TTC549 (cell line): ENCODE measurements at regions not wholly inside any gene's neighbourhood (a gene's known extent, or its start where the extent isn't known, plus 50 kb on each side); places are given as distances from the start of the nearest gene placed in this dataset.

Source experiments
- FAIRE-seq: peaks from 2 replicates; lab custom pipeline; 2012; peaks lifted over from hg19 to GRCh38; lab: Jason Lieb, UNC

GRCh38 chr7:25279705-25280104, 51.4 kb upstream of the NPVF start:
- no peak for FAIRE-seq

- FAIRE-seq = no peak
Observed at GRCh38 chr7:25280181-25280580, 51.9 kb upstream of the NPVF start.

DNA sequence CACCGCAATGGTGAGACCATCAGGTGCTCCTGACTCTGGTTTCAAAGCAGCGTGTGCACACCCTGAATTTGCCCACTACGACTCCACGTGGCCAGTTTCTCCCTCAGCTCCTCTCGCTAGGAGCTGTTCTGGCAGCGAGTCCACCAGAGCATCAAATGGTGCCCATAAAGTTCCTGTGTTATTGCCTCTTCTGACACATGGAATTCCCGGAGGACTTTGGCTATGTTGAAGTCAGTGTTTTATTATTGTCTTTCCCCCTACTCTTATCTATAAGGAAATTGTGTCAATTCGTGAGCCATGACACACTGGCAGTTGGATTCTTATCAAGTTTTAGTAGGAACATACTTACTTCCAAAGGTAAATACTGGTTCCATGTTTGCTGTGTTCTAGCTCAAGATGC, 53.9 kb upstream of the NPVF start:
- FAIRE-seq = no peak

- FAIRE-seq = no peak
Observed at GRCh38 chr7:25286756-25287155, 58.5 kb upstream of the NPVF start.

DNA sequence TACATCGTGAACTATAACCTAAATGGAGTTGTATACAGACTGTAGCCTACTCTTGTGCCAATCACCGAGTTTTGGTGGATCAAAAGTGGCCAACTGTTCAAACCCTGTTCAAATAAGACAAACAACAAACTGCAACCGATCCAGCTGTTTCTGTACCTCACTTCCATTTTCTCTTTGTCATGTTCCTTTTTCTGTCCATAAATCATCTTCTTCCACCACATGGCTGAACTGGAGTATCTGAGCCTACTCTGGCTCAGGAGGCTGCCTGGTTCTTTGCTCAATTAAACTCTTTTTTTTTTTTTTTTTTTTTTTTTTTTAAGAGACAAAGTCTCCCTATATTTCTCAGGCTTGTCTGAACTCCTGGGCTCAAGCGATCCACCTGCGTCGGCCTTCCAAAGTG, 59.0 kb upstream of the NPVF start:
- FAIRE-seq = no peak

DNA sequence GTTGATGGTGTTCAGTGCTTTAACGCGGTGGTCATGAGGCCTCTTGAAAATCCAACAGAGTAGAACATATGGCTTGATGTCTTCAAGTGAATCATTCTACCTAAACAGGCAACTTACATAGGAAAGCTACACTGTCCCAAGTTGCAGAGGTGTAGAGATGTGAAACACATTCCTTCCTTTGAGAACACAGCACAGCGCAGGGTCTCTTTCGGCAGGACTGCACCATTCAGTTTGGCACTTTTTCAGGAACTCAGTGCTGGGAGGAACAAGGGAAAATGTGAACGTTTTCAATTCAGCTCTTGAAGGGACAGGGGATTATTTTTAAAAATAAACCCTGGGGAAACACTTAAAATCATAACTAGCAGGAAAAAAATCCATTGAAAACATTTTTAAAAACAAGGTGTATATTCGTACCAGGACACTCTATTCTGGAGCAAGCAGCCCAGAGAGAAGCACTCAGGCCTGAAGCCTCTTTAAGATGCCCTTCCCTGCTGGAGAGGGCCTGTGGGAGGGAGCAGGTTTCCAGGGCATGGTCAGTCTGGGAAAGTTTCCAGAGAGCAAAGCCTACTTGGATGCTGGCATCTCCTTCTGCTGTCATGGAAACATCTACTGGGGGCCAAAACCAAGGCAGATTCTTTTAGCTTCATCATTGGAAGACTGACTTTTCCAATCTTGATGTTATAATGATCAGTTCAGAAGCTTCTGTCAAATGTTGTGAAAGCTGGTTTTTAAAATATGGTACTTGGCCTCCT, 60.4 kb upstream of the NPVF start:
- no peak for FAIRE-seq

GRCh38 chr7:25289518-25289917, 61.2 kb upstream of the NPVF start:
- FAIRE-seq = no peak

GRCh38 chr7:25294624-25295023, 66.3 kb upstream of the NPVF start:
- no peak for FAIRE-seq

DNA sequence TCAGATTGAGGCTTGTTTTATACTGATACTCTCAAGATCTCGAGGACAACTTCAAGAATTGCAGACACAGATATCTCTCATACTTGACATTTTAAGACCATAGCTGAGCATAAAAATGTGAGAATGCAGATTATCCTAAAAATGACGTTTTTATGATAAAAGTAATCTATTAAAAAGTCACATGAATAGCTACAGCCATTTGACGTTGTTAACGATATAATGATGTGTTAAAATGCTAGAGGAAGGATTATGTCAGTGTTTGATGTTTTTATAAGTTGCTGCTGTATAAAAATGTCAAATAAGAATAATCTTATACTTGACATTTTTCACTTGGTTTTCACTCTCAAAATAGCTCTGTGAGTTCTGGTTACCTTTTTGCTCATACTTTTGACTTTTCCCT, 67.1 kb upstream of the NPVF start:
- FAIRE-seq = no peak

GRCh38 chr7:25296086-25296485, 67.8 kb upstream of the NPVF start:
- FAIRE-seq = no peak

GRCh38 chr7:25297278-25297677, 69.0 kb upstream of the NPVF start:
- no peak for FAIRE-seq

DNA sequence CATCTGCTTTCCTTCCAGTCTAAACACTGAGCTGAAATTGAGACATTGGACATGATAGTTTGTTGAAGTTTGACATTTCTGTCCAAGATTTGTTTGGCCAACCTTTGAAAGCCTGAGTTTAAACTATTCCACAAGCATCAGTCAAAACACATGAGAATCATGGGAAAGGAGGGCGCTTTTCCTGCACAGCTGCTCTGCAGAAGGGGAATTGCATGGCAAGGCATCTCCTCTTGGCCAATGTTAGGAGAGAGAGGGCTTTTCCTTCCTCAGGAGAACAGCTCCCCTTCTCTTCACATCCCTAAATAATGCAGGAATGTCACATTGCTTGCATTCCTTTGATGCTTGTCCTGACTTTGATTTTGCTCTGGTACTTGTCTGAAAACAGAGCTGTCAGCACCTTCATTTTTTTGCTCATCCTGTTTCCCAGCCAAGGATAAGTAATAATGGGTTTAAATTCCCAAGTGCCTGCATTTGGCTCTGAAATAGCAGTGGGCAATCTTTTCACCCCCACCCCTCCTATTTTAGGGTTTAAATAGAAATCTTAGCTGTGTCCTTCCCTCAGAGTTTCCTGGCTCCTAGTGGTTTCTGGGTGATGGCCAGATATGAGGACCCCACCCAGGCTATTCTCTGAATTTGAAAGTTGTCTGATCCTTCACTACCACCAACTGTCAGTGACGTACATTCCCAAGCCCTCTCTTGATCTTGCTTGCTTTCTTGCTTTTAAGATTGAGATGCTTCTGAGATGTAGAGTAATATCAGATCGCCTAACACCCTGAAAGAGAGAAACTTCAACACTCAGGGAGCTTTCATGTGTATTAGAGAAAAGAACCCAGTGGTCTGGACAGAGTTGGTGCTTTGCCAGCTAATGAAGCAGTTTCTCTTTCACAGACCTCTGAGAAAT, 75.2 kb upstream of the NPVF start:
- FAIRE-seq = peak; percentile 61

DNA sequence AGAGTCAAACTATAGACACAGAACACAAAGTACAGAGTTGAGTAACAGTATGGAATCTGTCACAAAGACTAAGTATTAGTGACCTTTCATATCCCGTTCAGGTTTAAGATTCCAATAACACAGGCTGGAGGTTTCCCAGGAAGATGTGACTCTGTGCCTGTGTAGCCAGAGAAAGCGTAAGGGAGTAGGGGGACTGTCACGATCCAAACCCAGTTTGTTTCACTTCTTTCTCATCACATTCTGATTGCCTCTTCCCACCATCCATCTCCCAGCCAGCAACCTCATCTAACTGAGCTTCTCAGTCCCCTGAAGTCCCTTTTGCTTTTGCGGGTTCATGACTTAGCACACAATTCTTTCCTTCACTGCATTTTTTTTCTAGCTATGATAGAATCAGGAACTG, 76.4 kb upstream of the NPVF start:
- FAIRE-seq = no peak

DNA sequence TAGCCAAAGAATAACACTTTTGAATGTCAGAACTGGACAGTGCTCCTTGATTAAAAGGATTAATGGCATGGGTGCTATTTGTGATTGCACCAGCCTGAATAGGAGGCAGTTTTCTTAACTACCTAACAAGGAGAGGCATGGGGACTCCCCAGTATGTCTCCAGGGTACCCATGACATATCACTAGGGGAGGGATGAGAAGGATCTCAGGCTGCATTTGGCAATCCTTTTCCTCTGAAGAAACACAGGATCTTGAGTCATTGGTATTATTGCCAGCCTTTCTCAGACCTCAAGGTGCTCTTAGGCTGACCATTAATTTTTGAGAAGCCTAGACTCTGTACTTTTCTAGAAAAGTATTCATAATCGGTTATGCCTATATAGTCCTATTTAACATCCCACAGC, 77.5 kb upstream of the NPVF start:
- no peak for FAIRE-seq

DNA sequence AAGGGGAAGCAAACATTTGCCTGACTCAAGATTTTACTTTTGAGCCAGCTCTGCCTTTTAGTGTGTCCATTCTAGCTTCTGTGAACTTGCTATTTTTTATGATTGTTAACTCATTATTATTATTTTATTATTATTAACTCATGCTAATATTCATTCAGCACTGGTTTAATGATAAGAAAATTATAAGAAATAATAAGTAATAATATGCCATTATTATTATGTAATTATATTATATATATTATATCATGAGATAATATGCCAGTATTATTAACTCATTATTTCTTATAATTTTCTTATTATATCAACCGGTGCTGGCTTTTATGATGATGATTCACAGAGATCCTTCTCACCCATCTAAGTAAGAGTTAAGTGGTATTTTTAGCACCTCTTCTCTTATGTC, 79.3 kb upstream of the NPVF start:
- no peak for FAIRE-seq

GRCh38 chr7:25308246-25308645, 80.0 kb upstream of the NPVF start:
- FAIRE-seq = no peak

DNA sequence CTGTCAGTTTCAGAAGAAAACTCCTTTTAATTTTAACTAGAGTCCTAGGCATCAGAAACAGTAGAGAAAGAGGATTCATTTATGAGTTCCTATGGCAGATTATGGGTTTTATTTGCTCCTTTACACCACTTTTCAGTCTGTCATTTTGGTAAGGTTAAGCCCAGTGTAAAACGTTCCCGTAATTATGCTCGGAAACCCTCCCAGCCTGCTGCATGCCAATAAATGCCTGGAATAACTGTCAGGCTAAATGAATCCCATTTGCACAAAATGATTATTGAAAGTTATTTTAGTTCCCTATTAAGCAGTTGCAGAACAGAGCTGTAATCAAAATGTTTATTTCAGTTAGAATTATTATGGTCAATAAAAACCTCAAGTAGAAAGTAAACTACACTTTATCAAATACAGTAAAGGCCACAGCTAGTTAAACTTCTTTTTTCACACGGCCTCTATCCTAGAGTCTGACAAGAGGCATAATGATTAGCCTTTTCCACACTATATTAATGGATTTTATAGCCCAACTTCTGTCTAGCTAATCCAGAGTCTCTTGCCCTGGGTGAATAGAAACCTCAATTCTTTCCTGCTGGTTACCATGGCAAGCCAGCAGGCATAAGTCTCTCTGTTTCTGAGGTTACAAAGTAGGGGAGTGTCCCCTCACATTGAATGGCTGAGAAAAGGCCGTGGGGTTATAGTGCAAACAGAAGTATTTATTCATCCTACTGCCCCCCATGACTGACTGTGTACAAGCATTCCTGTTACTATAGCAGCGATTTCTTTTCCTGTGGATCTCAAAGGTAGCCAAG, 80.8 kb upstream of the NPVF start:
- no peak for FAIRE-seq

GRCh38 chr7:25310896-25311295, 82.6 kb upstream of the NPVF start:
- no peak for FAIRE-seq

- FAIRE-seq = no peak
Observed at GRCh38 chr7:25311346-25311745, 83.1 kb upstream of the NPVF start.

DNA sequence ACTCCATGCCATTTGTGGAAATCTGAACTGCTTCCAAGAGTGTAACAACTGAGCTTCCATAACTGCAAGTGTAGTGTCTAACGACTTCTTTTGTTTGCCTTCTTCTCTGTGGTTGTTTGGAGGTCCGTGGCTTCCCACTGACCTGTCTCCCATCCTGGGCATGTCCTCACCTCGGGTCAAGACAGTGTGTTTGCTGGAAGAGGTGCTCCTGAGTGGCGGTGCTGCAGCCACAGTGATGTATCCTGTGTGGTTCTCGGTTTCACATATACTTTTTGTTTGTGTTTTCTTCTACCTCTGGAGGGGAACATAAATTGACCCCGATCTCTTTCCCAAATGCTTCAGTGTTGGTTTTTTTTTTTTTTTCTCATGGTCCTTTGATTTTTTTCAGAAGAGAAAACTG, 84.7 kb upstream of the NPVF start:
- no peak for FAIRE-seq

DNA sequence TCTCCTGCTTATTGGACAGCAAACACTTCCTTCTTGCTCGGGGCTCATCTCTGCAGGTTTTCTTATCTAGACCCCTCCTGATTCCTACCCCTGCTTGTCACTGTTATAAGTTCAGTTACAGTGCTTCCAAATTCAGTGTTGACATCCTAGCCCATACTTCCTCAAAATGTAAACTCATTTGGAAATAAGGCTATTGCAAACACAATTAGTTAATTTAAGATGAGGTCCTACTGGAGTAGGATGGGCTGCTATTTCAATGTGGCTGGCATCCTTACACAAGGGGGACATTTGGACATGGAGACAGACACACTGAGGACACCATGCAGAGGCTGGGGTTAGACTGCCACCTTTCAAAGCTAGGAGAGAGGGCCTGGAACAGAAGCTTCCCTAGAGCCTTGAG, 85.2 kb upstream of the NPVF start:
- FAIRE-seq = no peak

DNA sequence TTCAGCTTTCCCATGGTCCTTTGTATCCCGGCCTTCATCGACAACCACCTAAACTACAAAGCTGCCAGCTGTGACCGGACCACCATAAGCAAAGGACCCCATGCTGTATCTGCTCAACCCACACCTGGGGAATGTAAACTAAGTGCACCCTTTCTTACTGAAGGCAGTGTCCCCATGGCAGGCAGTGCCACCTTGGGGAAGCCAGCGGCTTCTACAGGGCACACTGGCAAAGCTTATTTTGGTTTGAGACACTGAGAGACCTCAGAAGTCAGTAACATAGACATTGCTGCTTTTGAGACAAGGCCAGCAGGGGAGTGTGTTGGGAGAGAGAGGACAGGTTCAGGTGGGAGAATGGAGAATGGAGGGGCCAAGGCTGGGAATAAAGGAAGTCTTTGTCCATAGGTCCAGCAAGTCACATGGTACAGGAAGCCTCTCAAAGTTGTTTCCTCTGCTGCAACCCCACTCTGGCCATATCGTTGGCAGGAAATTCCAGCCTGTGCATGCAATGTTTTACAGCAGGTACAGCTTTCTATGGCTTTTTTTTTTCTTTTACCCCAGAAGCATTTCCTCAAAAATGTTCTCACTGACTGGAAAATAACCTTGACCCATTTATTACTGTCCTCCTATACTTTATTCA, 85.9 kb upstream of the NPVF start:
- no peak for FAIRE-seq
